HepG2 (cell line): ENCODE measurements at regions not wholly inside any gene's neighbourhood (a gene's known extent, or its start where the extent isn't known, plus 50 kb on each side); places are given as distances from the start of the nearest gene placed in this dataset.

Experiments used
- ATAC-seq: fragments of 200-7000 bp; cut with Tn5 transposase; 3 replicates; pipeline ENCODE4 v1.9.1; 2020; ENCODE audit warnings: mild to moderate bottlenecking, moderate library complexity
- BruUV-seq: library from RNA; stranded (reverse); fragments of 400-500 nt; replicated peaks from 2 replicates; lab custom pipeline; 2021; lab: Mats Ljungman, UMichigan
- CTCF ChIA-PET: fragments of 300-600 bp; formaldehyde crosslinking; extraction: SDS; loops from one replicate; lab custom pipeline; 2021; ENCODE audit warnings: low total read pairs, inconsistent platforms, low intra/inter-chr PET ratio; lab: Yijun Ruan, JAX
- POLR2A ChIA-PET: fragments of 350-600 bp; sonication (Branson Sonifier 250); formaldehyde crosslinking; loops from one replicate; lab custom pipeline; 2020; ENCODE audit warnings: antibody characterized with exemption, inconsistent platforms; lab: Yijun Ruan, JAX
- DNase-seq: peaks from one replicate; pipeline ENCODE4 v3.0.0-alpha.2; 2015; ENCODE audit warnings: low spot score
- FAIRE-seq: peaks from 3 replicates; lab custom pipeline; 2011; peaks lifted over from hg19 to GRCh38; lab: Jason Lieb, UNC
- H2AFZ ChIP-seq: one replicate; pipeline ENCODE4 v1.6.1; 2011; ENCODE audit warnings: low read length, inconsistent platforms
- H3K27ac ChIP-seq: fragments of 300-600 bp; 3 replicates; pipeline ENCODE4 v1.8.0; 2011; ENCODE audit warnings: mixed run types, mild to moderate bottlenecking, mixed read lengths, low read length, inconsistent platforms; ENCODE audit not compliant: insufficient read depth; ENCODE audit errors: extremely low read length
- H3K27me3 ChIP-seq, 2 experiments: fragments of 200-600 bp in 1 of 2; 2 replicates in 1 of 2; 3 replicates in 1 of 2; pipeline versions ENCODE4 v1.6.0 to v1.8.0; 2011; ENCODE audit warnings: low read length in 2 of 2, mild to moderate bottlenecking in 2 of 2, moderate library complexity in 2 of 2, inconsistent platforms in 1 of 2; ENCODE audit not compliant: insufficient read depth in 2 of 2, control insufficient read depth in 1 of 2
- H3K36me3 ChIP-seq, 2 experiments: fragments of 200-600 bp in 1 of 2; replicated peaks in 1 of 2; 2 replicates in 1 of 2; 3 replicates in 1 of 2; pipeline versions ENCODE4 v1.5.1 to v1.8.0; 2011; ENCODE audit warnings: low read length in 2 of 2, inconsistent platforms in 1 of 2; ENCODE audit not compliant: insufficient read depth in 2 of 2, control insufficient read depth in 1 of 2
- H3K4me1 ChIP-seq: 2 replicates; pipeline ENCODE4 v1.5.1; 2012; ENCODE audit warnings: low read length, inconsistent platforms; ENCODE audit not compliant: insufficient read depth
- H3K4me2 ChIP-seq: 2 replicates; pipeline ENCODE4 v1.6.0; 2011; ENCODE audit warnings: low read depth, low read length, inconsistent platforms
- H3K4me3 ChIP-seq, 3 experiments: fragments of 200-600 bp in 1 of 3; sonication (generic), shearing (Covaris generic) in 1 of 3; replicated peaks in 1 of 3; 2 replicates each; pipeline ENCODE4 v1.5.1; 2011 to 2016; ENCODE audit warnings: low read length in 3 of 3, inconsistent platforms in 2 of 3, low read depth in 2 of 3, mild to moderate bottlenecking in 2 of 3, control low read depth in 1 of 3, mixed read lengths in 1 of 3; ENCODE audit not compliant: insufficient read depth in 1 of 3
- H3K79me2 ChIP-seq: one replicate; pipeline ENCODE4 v1.6.1; 2011; ENCODE audit warnings: low read length, inconsistent platforms; ENCODE audit not compliant: insufficient read depth
- H3K9ac ChIP-seq: 2 replicates; pipeline ENCODE4 v1.6.0; 2011; ENCODE audit warnings: mild to moderate bottlenecking, low read depth, low read length, inconsistent platforms; ENCODE audit not compliant: insufficient read depth
- H3K9me3 ChIP-seq: 2 replicates; pipeline ENCODE4 v1.5.1; 2012; ENCODE audit warnings: mild to moderate bottlenecking, low read length
- H4K20me1 ChIP-seq: 2 replicates; pipeline ENCODE4 v1.6.0; 2011; ENCODE audit warnings: inconsistent platforms, mild to moderate bottlenecking, low read length, moderate library complexity; ENCODE audit not compliant: insufficient read depth
- CBFB ChIP-seq: sonication (generic); formaldehyde crosslinking; IDR thresholded peaks from 2 replicates; pipeline ENCODE4 v1.4.0; 2020; ENCODE audit warnings: missing genetic modification reagents
- GLI4 ChIP-seq: sonication (generic); formaldehyde crosslinking; IDR thresholded peaks from 2 replicates; pipeline ENCODE4 v1.5.1; 2020; ENCODE audit warnings: missing genetic modification reagents, mild to moderate bottlenecking, moderate library complexity, borderline replicate concordance
- HDAC2 ChIP-seq: sonication (generic); formaldehyde crosslinking; IDR thresholded peaks from 2 replicates; pipeline ENCODE4 v1.4.0; 2020; ENCODE audit warnings: missing genetic modification reagents
- KMT2B ChIP-seq: IDR thresholded peaks from 2 replicates; pipeline ENCODE4 v1.6.1; 2016; ENCODE audit warnings: missing genetic modification reagents, missing compliant biosample characterization
- MBD4 ChIP-seq: IDR thresholded peaks from 2 replicates; pipeline ENCODE4 v1.6.1; 2012; ENCODE audit warnings: low read length, inconsistent platforms, borderline replicate concordance
- SMAD9 ChIP-seq: sonication (generic); formaldehyde crosslinking; IDR thresholded peaks from 2 replicates; pipeline ENCODE4 v1.5.1; 2020; ENCODE audit warnings: mild to moderate bottlenecking, missing genetic modification reagents
- TIGD3 ChIP-seq: sonication (generic); formaldehyde crosslinking; IDR thresholded peaks from 2 replicates; pipeline ENCODE4 v1.5.1; 2020; ENCODE audit warnings: mild to moderate bottlenecking, missing genetic modification reagents, borderline replicate concordance
- ZBTB2 ChIP-seq: sonication (generic); formaldehyde crosslinking; IDR thresholded peaks from 2 replicates; pipeline ENCODE4 v1.8.0; 2022; ENCODE audit warnings: low read depth, missing genetic modification reagents
- ZFP41 ChIP-seq: sonication (generic); formaldehyde crosslinking; IDR thresholded peaks from 2 replicates; pipeline ENCODE4 v1.4.0; 2020; ENCODE audit warnings: mild to moderate bottlenecking, missing genetic modification reagents, borderline replicate concordance
- ZNF569 ChIP-seq: sonication (generic); formaldehyde crosslinking; IDR thresholded peaks from 2 replicates; pipeline ENCODE4 v1.5.0; 2020; ENCODE audit warnings: mild to moderate bottlenecking, missing genetic modification reagents, moderate library complexity, borderline replicate concordance
- WGBS: methylation state at CpG from one replicate; pipeline ENCODE4 v1.1.6; 2017; ENCODE audit warnings: low lambda C conversion rate; 5-methylcytosine and 5-hydroxymethylcytosine counted together
- in situ Hi-C: cut with HindIII; loops from 2 replicates; pipeline ENCODE4 v1.10.0; 2017; ENCODE audit warnings: low pct_unique_long_range_greater_than_20kb; ENCODE audit not compliant: extremely low pct_ligation_motif_present
- intact Hi-C: fragments of 100-400 bp; cut with micrococcal nuclease; formaldehyde crosslinking; loops from one replicate; pipeline ENCODE4 v1.10.0; 2022; ENCODE audit not compliant: unreplicated experiment
- TF ChIP-seq, protein P1 (sequence below): sonication (generic); formaldehyde crosslinking; IDR thresholded peaks from 2 replicates; pipeline ENCODE4 v1.8.0; 2023; ENCODE audit warnings: mild to moderate bottlenecking, missing genetic modification reagents
- TF ChIP-seq, protein P2 (sequence below): sonication (generic); formaldehyde crosslinking; IDR thresholded peaks from 2 replicates; pipeline ENCODE4 v1.4.0; 2020; ENCODE audit warnings: missing genetic modification reagents; ENCODE audit errors: not compliant biosample characterization

DNA sequence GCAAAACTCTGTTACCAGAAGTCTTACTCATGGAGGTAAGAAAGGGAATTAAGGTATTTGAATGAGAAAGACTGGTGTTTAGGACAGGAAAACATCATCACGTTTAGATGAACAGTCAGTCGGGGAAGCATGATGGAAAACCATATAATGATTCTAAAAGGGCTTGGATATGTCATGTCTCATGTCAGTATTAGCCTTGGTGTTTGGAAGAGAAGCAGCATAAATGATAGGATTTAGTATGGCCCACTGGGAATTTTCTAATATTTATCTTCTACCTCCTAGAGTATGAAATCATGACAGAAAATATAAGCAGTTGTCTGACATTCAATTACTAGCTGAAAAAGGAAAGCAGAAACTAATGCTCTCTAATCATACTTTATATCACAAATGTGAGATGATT lies 1643.6 kb upstream of the CELF4 start:
- H3K27ac ChIP-seq, result no peak overlapping the region
- BruUV-seq, result no TSS peak
- TF ChIP-seq, protein P1, sequence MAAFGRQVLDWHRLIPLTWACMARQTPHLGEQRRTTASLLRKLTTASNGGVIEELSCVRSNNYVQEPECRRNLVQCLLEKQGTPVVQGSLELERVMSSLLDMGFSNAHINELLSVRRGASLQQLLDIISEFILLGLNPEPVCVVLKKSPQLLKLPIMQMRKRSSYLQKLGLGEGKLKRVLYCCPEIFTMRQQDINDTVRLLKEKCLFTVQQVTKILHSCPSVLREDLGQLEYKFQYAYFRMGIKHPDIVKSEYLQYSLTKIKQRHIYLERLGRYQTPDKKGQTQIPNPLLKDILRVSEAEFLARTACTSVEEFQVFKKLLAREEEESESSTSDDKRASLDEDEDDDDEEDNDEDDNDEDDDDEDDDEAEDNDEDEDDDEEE, result no peak
- no peak for TF ChIP-seq TIGD3 (CRISPR knock-in tag)
- TF ChIP-seq ZFP41 (CRISPR knock-in tag), result no peak
- TF ChIP-seq GLI4 (CRISPR knock-in tag), result no peak
- H3K9ac ChIP-seq, result no peak overlapping the region
- in situ Hi-C loops (no loop called here), intact Hi-C loops (no loop called here)
- no peaks in the 10 kb centered on the region for H3K79me2 ChIP-seq
- no peaks in the 10 kb centered on the region for H3K27me3 ChIP-seq
- no peaks in the 10 kb centered on the region for H4K20me1 ChIP-seq
- H3K4me1 ChIP-seq, result peaks cover 20% of the 10 kb centered on the region
- no peaks in the 10 kb centered on the region for H3K36me3 ChIP-seq
- no peak overlapping the region for H3K4me3 ChIP-seq
- POLR2A ChIA-PET, result no interaction called here
- WGBS, result 91% methylated on average over 2 of the region's 2 CpGs
- CTCF ChIA-PET, result no interaction called here
- no peak overlapping the region for H3K4me2 ChIP-seq
- H2AFZ ChIP-seq, result no peak overlapping the region
- FAIRE-seq, result no peak
- no peaks in the 10 kb centered on the region for H3K9me3 ChIP-seq
- ATAC-seq, result no peak
- DNase-seq, result no peak

GRCh38 chr18:39208729-39209128 lies 1643.1 kb upstream of the CELF4 start:
- ChIA-PET POLR2A (no interaction called here), CTCF (no interaction called here)
- intact Hi-C loops (no loop called here), in situ Hi-C loops (no loop called here)
- ATAC-seq (no peak), FAIRE-seq (no peak), DNase-seq (no peak)
- WGBS, result 89% methylated on average over 2 of the region's 2 CpGs
- Histone ChIP-seq H3K4me3 (no peak overlapping the region), H3K27ac (no peak overlapping the region), H3K9ac (no peak overlapping the region), H3K79me2 (no peaks in the 10 kb centered on the region), H3K4me1 (peaks cover 20% of the 10 kb centered on the region), H3K27me3 (no peaks in the 10 kb centered on the region), H3K9me3 (no peaks in the 10 kb centered on the region), H4K20me1 (no peaks in the 10 kb centered on the region), H3K36me3 (no peaks in the 10 kb centered on the region), H3K4me2 (no peak overlapping the region), H2AFZ (no peak overlapping the region)
- BruUV-seq, result no TSS peak
- no peak for TF ChIP-seq ZBTB2 (CRISPR knock-in tag)
- TF ChIP-seq ZNF569 (CRISPR knock-in tag), result no peak
- TF ChIP-seq SMAD9, result no peak
- no peak for TF ChIP-seq MBD4
- TF ChIP-seq, protein P2, sequence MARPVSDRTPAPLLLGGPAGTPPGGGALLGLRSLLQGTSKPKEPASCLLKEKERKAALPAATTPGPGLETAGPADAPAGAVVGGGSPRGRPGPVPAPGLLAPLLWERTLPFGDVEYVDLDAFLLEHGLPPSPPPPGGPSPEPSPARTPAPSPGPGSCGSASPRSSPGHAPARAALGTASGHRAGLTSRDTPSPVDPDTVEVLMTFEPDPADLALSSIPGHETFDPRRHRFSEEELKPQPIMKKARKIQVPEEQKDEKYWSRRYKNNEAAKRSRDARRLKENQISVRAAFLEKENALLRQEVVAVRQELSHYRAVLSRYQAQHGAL (CRISPR knock-in tag), result no peak
- no peak for TF ChIP-seq KMT2B (CRISPR knock-in tag)
- TF ChIP-seq CBFB, result no peak
- TF ChIP-seq HDAC2 (CRISPR knock-in tag), result no peak
